Adipocyte (in vitro differentiated cells): ENCODE measurements at regions not wholly inside any gene's neighbourhood (a gene's known extent, or its start where the extent isn't known, plus 50 kb on each side); places are given as distances from the start of the nearest gene placed in this dataset.
A peak's percentile ranks its signal among the peaks of the same experiment; 100 is the strongest.

Experiments used
- DNase-seq: peaks from one replicate; pipeline ENCODE4 v3.0.0-alpha.2; 2015; ENCODE audit warnings: low read depth
- H3K27me3 ChIP-seq: replicated peaks from 2 replicates; pipeline ENCODE4 v1.7.0; 2013; ENCODE audit warnings: mild to moderate bottlenecking, low read length, moderate library complexity; ENCODE audit not compliant: control insufficient read depth, insufficient read depth
- H3K36me3 ChIP-seq: 2 replicates; pipeline ENCODE4 v1.7.0; 2013; ENCODE audit warnings: low read length, mild to moderate bottlenecking, moderate library complexity; ENCODE audit not compliant: control insufficient read depth, insufficient read depth, severe bottlenecking
- H3K4me1 ChIP-seq: 2 replicates; pipeline ENCODE4 v1.7.0; 2013; ENCODE audit warnings: mild to moderate bottlenecking, low read length, moderate library complexity; ENCODE audit not compliant: control insufficient read depth, insufficient read depth
- H3K4me3 ChIP-seq: 2 replicates; pipeline ENCODE4 v1.7.0; 2013; ENCODE audit warnings: mild to moderate bottlenecking, low read length, moderate library complexity
- H3K9ac ChIP-seq: 2 replicates; pipeline ENCODE4 v1.7.0; 2013; ENCODE audit warnings: mild to moderate bottlenecking, low read length, moderate library complexity
- H3K9me3 ChIP-seq: 2 replicates; pipeline ENCODE4 v1.7.0; 2013; ENCODE audit warnings: mild to moderate bottlenecking, low read length, moderate library complexity; ENCODE audit not compliant: control insufficient read depth

DNA sequence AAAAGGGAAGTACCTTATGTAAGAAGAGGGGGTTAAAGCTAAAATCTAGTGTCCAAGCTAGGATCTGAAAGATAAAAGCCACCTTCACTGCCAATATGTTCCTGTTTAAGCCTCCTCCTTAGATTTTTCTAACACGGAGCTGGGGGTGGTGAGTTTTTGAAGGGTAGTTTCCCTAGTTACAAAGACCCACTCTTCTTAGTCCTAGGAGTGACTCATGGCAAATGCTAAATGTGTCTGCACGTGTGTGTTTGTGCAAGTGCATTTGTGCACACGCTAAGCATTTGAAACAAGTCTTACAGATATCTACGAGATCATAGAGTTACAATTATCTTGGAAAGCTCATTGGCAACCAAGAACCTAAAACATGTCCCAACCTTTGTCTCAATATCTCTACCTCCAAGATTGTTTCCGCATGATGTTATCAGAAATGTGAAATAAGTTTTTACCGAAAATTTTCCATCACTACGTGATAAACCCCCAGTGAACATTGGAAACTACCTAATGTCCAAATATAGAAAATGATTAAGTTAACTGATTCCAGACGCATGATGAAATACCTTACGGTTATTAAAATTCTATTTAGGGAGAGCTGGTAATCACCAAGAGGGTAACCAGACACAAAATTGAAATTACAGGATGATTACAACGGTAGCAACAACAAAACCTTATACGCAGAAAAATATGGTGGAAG is 78.0 kb upstream of the HRH2 start:
- Histone ChIP-seq H3K4me3 (no peak overlapping the region), H3K36me3 (no peaks in the 10 kb centered on the region), H3K27me3 (peaks cover 8% of the 10 kb centered on the region), H3K4me1 (no peaks in the 10 kb centered on the region), H3K9ac (no peak overlapping the region), H3K9me3 (peaks cover 11% of the 10 kb centered on the region)
- DNase-seq: peak; percentile 18

DNA sequence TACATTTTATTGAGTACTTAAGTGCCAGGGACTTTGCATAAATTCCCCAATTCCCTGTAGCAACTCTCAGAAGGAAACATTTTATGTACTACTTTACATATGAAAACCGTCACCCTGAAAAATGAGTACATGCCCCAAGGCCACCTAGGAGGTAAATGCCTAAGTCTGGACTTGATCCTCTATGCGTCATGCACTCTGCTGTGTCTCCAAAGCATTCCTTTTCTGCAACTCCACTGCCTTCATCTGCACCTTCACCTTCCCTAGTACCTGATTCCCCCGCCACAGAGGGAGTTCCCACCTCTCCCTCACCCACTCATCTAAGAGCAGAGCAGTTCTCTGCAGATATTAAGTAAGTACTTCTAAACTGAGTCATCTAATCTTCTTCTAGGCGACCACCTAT is 75.2 kb upstream of the HRH2 start:
- Histone ChIP-seq H3K4me3 (no peak overlapping the region), H3K9me3 (peaks cover 24% of the 10 kb centered on the region), H3K9ac (no peak overlapping the region), H3K27me3 (no peaks in the 10 kb centered on the region), H3K4me1 (no peaks in the 10 kb centered on the region), H3K36me3 (no peaks in the 10 kb centered on the region)
- DNase-seq: no peak

DNA sequence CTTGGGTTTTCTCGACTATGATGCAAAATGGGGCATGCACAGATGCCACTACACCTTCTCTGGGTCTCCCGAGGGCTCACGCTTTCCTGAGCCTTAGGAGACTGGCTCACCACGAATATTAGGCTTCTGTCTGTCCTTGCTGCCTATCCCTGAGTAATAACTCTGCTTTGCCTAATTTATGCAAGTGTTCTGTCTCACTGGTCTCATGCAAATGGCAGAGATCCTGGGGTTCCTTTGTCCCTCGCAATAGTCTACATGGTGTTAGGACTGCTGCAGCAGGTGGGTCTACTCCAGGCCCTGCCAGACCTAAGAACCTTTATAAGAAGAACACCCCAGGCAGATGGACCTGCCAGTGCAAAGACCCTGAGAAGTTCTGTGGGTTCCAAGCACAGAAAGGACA is 72.3 kb upstream of the HRH2 start:
- Histone ChIP-seq H3K36me3 (no peaks in the 10 kb centered on the region), H3K4me1 (no peaks in the 10 kb centered on the region), H3K9me3 (peaks cover 24% of the 10 kb centered on the region), H3K9ac (no peak overlapping the region), H3K4me3 (no peak overlapping the region), H3K27me3 (no peaks in the 10 kb centered on the region)
- DNase-seq: no peak

DNA sequence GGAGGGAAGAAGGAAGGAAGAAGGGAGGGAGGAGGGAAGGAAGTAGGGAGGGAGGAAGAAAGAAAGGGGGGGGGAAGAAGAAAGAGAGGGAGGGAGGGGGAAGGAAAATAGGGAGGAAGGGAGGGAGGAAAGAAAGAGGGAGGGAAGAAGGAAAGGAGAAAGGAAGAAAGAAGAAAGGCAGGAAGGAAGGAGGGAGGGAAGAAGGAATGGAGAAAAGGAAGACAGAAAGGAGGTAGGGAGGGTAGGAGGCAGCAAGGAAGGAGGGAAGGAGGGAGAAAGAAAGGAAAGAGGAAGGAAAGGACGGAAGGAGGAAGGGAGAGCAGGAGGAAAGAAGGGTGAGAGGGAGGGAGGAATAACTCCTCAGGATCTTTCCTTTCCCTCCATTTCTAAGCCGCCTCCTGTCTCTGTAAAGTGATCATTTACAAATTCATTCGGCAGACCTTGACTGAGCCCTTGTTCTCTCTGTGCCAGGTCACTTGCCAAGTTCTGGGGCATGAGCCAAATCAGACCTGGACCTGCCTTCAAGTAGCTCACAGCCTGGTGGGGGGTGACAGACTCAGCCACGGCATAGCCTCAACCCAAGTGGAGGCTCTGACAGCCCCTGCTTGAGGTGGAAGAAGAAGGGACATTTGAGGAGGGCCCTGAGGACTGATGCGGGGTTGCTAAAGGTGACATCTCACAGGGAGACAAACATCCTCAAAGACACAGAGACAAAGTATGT is 69.0 kb upstream of the HRH2 start:
- Histone ChIP-seq H3K9me3 (peaks cover 20% of the 10 kb centered on the region), H3K36me3 (no peaks in the 10 kb centered on the region), H3K9ac (no peak overlapping the region), H3K4me3 (no peak overlapping the region), H3K27me3 (no peaks in the 10 kb centered on the region), H3K4me1 (no peaks in the 10 kb centered on the region)
- no peak for DNase-seq

DNA sequence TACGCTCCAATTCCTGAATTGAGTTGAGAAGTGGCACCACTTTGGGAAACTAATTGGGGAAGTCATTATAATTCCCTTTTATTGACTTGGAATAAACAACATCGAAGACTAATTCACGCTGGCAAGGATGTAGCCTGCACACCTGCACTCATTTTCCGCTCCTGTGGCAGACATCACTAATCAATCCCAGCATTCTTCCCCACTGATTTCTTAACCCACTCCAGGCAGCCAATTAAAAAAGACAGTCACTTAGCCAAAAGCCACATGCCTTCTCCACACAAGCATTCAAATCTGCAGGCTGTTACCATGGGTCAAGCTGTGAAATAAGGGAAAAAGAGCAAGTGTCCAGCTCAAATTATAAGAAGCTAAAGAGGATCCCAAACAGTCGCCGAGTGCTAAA is 68.2 kb upstream of the HRH2 start:
- no peak for DNase-seq
- Histone ChIP-seq H3K36me3 (no peaks in the 10 kb centered on the region), H3K9me3 (peaks cover 13% of the 10 kb centered on the region), H3K27me3 (no peaks in the 10 kb centered on the region), H3K9ac (no peak overlapping the region), H3K4me1 (no peaks in the 10 kb centered on the region), H3K4me3 (no peak overlapping the region)

DNA sequence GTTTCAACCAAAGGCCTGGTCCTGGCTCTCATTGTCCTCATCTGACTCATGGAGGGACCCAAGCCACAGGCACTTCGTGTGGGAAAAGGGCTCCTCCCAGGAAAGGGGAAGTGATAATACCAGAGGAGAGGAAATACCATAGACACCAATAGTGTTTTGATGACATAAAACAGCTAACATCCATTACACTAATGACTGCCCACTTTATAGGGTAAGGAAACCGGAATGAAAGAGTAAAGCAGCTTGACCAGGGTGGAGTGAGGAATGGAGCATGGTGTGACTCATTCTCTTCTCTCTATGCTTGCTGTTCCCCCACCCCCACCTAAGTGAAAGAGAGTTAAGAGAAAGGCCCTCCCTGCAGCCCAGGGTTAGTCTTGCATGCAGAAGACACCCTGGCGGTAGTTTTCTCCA is 67.4 kb upstream of the HRH2 start:
- Histone ChIP-seq H3K9me3 (peaks cover 13% of the 10 kb centered on the region), H3K4me3 (no peak overlapping the region), H3K9ac (no peak overlapping the region), H3K4me1 (no peaks in the 10 kb centered on the region), H3K27me3 (no peaks in the 10 kb centered on the region), H3K36me3 (no peaks in the 10 kb centered on the region)
- peak; percentile 5 for DNase-seq

DNA sequence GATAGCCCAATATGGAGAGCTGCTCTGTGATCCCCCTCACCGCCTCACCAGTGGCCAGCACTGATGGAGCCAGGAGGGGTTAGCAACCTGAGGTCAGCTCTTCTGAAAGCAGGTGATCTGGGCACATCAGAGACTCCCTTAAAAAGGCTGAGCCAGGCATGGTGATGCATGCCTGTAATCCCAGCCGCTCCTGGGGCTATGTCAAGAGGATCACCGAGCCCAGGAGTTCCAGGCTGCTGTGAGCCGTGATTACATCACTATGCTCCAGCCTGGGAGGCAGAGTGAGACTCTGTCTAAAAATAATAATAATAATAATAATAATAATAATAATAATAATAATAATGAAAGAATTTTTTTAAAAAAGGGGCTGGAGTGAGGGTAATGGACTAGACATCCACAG is 66.6 kb upstream of the HRH2 start:
- Histone ChIP-seq H3K4me3 (no peak overlapping the region), H3K9ac (no peak overlapping the region), H3K36me3 (no peaks in the 10 kb centered on the region), H3K27me3 (no peaks in the 10 kb centered on the region), H3K4me1 (no peaks in the 10 kb centered on the region), H3K9me3 (peaks cover 7% of the 10 kb centered on the region)
- DNase-seq: no peak

DNA sequence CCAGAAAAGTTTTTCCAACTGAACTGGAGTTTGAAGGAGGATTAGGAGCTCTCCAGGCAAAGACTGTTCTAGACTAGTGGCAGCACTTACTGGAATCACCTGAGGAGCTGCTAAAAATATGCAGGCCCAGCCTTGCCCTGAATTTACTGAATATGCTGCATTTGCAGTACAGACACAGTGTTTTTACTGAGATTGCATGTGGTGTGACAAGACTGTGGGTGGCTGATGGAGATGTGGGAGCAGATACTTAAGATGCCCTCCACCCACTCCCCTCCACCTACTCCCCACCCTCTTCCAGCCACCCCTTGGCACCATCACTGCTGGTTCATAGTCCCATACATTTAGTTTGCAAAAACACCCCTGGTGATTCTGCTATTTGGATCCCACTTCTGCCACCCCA is 64.1 kb upstream of the HRH2 start:
- H3K4me1 ChIP-seq: no peaks in the 10 kb centered on the region
- H3K36me3 ChIP-seq: no peaks in the 10 kb centered on the region
- no peaks in the 10 kb centered on the region for H3K27me3 ChIP-seq
- H3K4me3 ChIP-seq: no peak overlapping the region
- no peaks in the 10 kb centered on the region for H3K9me3 ChIP-seq
- no peak overlapping the region for H3K9ac ChIP-seq
- no peak for DNase-seq

DNA sequence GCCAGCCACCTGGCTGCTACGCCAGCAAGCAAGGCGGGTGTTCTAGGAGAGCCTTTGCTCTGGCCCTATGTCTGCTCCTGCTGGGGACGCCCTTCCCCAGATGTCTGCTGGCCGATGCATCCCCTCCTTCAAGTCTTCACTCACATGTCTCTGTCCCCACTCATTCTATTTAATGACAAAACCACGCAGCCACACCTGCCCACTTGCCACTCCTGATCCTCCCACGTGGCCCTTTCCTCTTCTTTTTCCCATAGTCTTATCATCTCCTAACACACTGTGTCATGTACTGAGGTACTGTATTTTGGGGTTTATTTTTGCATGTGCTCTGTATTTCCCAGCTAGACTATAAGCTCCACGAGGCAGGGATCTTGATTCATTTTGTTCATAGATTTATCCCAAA is 62.0 kb upstream of the HRH2 start:
- no peaks in the 10 kb centered on the region for H3K27me3 ChIP-seq
- H3K4me1 ChIP-seq: no peaks in the 10 kb centered on the region
- H3K9me3 ChIP-seq: no peaks in the 10 kb centered on the region
- H3K9ac ChIP-seq: no peak overlapping the region
- no peak overlapping the region for H3K4me3 ChIP-seq
- no peak for DNase-seq
- H3K36me3 ChIP-seq: no peaks in the 10 kb centered on the region

DNA sequence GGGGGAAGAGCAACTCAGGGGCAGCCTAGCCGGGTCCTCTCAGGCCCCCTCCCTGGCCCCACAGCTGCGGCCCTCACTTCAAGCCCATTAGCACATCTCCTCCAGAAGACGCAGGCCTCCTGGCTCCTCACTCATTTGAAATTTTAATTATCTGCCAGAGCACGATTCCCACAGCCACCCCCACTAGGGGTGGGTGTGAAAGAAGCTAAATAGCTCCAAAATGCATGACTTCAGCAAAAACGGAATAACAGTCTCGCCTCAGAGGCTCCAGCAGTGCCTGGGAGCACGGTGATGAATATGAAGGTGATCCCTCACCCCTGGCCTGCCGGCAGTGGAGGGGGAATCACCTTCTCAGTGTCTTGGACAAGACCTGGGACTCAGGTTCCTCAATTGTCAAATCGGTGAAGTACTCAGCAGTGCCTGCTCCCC is 61.1 kb upstream of the HRH2 start:
- H3K36me3 ChIP-seq: no peaks in the 10 kb centered on the region
- H3K27me3 ChIP-seq: no peaks in the 10 kb centered on the region
- no peaks in the 10 kb centered on the region for H3K9me3 ChIP-seq
- H3K4me1 ChIP-seq: no peaks in the 10 kb centered on the region
- no peak overlapping the region for H3K9ac ChIP-seq
- no peak overlapping the region for H3K4me3 ChIP-seq
- DNase-seq: no peak

DNA sequence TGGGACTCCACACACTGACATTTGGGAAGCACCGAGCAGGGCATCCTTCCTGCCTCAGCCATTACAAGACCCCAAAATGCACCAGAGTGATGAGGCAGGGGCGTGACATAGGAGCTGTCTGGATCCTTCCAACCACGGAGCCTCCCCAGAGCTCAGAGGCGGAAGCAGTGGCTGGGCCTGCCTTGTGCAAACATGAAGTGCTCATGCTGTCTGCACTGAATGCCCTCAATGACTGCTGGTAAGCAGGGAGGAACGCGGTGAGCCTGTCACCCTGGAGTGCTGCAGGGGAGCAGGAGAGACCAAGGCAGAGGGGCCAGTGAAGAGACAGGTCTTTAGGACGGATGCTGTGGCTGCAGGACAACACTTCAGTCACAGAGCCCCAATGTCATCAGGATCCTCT is 60.2 kb upstream of the HRH2 start:
- DNase-seq: no peak
- H3K4me3 ChIP-seq: no peak overlapping the region
- no peaks in the 10 kb centered on the region for H3K36me3 ChIP-seq
- H3K9me3 ChIP-seq: no peaks in the 10 kb centered on the region
- no peaks in the 10 kb centered on the region for H3K27me3 ChIP-seq
- no peak overlapping the region for H3K9ac ChIP-seq
- H3K4me1 ChIP-seq: no peaks in the 10 kb centered on the region

DNA sequence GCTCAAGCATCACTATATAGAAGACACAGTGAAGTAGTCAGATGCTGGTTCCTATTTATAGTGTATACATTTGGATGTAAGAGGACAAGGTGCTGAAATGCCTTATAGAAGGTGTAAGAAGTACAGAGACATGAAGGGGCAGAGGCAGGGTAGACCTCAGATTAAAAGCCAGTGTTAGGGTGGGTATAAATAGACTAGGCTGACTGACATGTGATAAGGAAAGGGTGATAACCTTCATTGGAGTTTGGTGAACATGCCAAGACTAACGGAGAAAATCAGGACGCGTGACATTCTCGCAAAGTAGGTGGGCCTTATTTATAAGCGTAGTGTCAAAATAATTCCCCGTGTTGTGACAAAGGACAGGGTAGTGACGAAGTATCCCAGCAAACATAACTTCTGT is 59.1 kb upstream of the HRH2 start:
- no peak for DNase-seq
- Histone ChIP-seq H3K36me3 (no peaks in the 10 kb centered on the region), H3K27me3 (no peaks in the 10 kb centered on the region), H3K4me3 (no peak overlapping the region), H3K4me1 (no peaks in the 10 kb centered on the region), H3K9me3 (no peaks in the 10 kb centered on the region), H3K9ac (no peak overlapping the region)
